M059J (cell line): ENCODE measurements at regions not wholly inside any gene's neighbourhood (a gene's known extent, or its start where the extent isn't known, plus 50 kb on each side); places are given as distances from the start of the nearest gene placed in this dataset.
"Not testable (repeated sequence)": the region's sequence is repeated elsewhere in the genome, so short reads cannot be mapped to it uniquely, and the experiment has no call there.

ENCODE experiments used
- DNase-seq: peaks from one replicate; pipeline ENCODE4 v3.0.0-alpha.2; 2012; ENCODE audit warnings: low read depth

GRCh38 chr5:62777081-62777480 is 198.5 kb downstream of the LRRC70 start:
- DNase-seq: not testable (repeated sequence)

- DNase-seq: not testable (repeated sequence)
Measured at GRCh38 chr5:62776592-62776991, 198.0 kb downstream of the LRRC70 start.

- DNase-seq: no peak
Measured at GRCh38 chr5:62773460-62773859, 194.8 kb downstream of the LRRC70 start.

- DNase-seq: no peak
Measured at GRCh38 chr5:62771341-62771740, 192.7 kb downstream of the LRRC70 start.

DNA sequence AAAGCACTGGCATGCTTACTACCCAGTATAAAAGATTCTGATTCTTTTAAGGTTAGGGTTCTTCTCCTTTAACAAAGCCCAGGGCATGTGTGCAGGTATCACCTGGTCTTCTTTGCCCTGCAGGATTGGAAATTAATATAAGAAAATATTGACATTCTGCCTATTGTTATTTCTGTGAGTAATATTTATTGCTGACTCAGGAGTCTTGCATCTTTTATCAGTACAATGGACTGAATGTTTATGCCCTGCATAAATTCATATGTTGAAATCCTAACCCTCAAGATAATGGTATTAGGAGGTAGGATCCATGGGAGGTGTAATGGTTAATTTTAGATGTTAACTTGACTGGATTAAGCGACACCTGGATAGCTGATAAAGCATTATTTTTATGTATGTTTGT is 189.0 kb downstream of the LRRC70 start:
- DNase-seq: no peak

- no peak for DNase-seq
Measured at GRCh38 chr5:62767077-62767476, 188.5 kb downstream of the LRRC70 start.

GRCh38 chr5:62762503-62762902 is 183.9 kb downstream of the LRRC70 start:
- DNase-seq: no peak

GRCh38 chr5:62757686-62758085 is 179.1 kb downstream of the LRRC70 start:
- DNase-seq: not testable (repeated sequence)

- not testable (repeated sequence) for DNase-seq
Measured at GRCh38 chr5:62752998-62753367, 174.4 kb downstream of the LRRC70 start.

GRCh38 chr5:62752056-62752997 is 173.7 kb downstream of the LRRC70 start:
- DNase-seq: not testable (repeated sequence)

DNA sequence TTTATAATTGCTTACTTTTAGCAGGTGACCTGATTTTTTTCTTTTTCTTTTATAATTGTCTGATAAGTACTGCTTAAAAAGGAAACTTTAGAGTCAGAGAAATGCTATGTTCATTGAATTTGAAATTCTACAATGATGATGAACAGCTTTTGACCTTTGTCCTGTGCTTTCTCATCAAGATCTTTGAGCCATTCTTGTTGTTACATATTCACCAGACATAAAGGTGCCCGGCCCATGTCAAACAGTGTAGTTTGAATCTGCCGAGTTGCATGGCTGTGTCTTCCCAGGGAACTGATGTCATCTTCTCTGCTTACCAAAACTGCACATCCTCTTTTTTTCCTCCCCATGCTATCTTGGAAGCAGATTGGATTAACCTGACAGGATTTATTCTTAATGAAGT is 163.6 kb downstream of the LRRC70 start:
- DNase-seq: no peak

- no peak for DNase-seq
Measured at GRCh38 chr5:62741761-62742160, 163.1 kb downstream of the LRRC70 start.

DNA sequence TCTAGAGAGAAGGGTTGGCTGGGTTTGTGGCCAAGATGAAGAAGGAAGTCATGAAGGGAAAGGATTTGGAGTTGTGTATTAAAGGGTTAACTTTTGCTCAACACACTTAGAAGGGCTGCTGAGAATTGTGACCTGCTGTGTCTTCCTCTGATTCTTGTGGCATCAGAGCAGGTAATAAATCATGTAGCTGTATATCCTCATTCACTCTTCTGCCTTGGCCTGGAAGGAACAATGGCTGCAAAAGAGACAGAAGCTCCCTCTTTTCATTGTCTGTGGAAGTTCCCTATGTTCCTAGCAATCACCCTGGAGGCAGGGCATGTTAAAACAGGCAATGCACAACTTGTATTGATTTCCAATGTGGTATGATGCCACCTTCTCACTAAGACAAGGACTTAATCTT is 159.1 kb downstream of the LRRC70 start:
- no peak for DNase-seq

GRCh38 chr5:62732677-62733121 is 154.1 kb downstream of the LRRC70 start:
- DNase-seq: peak; percentile 17

DNA sequence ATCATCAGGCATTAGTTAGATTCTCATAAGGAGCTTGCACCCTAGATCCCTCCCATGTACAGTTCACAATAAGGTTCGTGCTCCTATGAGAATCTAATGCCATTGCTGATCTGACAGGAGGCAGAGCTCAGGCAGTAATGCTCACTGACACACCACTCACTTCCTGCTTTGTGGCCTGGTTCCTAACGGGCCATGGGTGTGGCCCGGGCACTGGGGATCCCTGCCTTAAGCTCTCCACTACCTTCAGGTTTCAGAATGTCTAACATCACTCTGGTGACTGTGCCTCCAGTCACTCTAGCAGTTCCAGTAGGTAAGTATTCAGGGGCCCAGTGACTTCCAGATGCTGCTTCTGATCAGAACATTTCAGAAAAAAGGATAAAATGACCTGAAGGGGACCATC is 152.4 kb downstream of the LRRC70 start:
- no peak for DNase-seq

- no peak for DNase-seq
Measured at GRCh38 chr5:62729675-62730074, 151.1 kb downstream of the LRRC70 start.

- no peak for DNase-seq
Measured at GRCh38 chr5:62727861-62728260, 149.2 kb downstream of the LRRC70 start.

GRCh38 chr5:62727184-62727583 is 148.6 kb downstream of the LRRC70 start:
- DNase-seq: no peak

- DNase-seq: no peak
Measured at GRCh38 chr5:62722360-62722759, 143.7 kb downstream of the LRRC70 start.

DNA sequence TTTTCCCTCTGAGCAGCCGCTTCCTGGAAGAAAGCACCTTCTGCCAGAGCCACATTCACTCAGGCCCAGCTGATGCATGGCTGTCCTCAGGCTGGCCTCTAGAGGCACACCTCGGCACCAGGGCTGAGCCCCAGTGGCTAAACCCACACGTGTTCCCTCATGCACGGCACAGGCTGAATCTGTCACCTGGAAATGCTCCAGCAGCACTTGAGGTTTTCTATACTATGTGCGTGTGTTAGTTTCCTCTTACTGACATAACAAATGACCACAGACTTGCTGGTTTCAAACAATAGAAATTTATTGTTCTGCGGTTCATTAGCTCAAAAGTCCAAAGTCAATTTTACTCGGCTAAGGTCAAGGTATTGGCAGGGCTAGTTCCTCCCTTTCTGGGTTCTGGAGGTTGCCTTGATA is 141.4 kb downstream of the LRRC70 start:
- DNase-seq: peak; percentile 32

DNA sequence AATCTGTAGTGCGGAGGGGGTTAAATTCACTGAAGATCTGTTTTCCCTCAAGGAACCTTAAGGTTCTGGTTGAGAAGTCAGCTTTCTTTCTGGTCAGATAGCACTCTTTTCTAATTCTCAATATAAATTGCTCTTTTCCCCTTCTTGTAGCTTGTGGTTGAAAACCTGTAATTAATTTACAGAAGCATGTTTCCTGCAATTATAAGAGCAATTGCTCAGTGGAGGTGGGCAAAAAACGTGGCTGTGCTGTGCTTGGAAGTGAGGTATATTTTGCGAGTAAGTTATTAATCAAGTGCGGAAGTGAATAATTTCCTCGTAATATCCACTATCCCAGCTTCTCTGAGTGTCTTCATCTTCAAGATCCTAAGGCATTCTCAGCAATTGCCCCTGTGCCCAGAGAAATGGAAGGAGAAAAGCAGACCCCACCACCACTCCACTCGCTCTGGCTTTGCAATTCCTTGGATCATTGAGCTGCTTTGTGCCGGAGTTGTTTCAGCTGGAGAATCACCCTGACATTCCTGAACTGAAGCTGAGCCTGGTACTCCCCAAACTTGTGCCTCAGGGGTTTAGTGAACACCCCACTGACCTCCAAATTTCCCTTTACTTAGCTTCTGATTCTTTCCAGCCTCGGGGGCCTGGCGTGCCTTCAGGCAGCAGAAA is 140.6 kb downstream of the LRRC70 start:
- DNase-seq: no peak

DNA sequence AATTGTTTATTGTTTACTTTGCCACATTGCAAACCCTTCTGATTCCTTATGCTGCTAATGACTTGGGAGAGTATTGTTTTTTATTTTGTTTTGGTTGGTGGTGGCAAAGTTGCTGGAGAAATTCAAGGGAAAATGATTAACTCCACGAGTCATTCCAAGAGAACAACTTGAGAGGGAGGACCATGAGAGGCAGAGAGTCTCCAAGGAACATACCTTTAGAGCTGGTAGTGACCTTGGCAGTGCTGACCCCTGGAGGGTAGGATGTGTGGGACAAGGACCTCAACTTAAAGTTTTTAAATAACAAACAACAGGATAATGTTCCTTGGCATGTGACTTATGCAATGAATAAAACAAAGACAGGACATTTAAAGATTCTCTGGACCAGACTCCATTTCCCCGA is 139.7 kb downstream of the LRRC70 start:
- DNase-seq: no peak

GRCh38 chr5:62717301-62717933 is 138.8 kb downstream of the LRRC70 start:
- no peak for DNase-seq
